ENCODE measurements at regions not wholly inside any gene's neighbourhood (a gene's known extent, or its start where the extent isn't known, plus 50 kb on each side); places are given as distances from the start of the nearest gene placed in this dataset.
A peak's percentile ranks its signal among the peaks of the same experiment; 100 is the strongest.

DNA sequence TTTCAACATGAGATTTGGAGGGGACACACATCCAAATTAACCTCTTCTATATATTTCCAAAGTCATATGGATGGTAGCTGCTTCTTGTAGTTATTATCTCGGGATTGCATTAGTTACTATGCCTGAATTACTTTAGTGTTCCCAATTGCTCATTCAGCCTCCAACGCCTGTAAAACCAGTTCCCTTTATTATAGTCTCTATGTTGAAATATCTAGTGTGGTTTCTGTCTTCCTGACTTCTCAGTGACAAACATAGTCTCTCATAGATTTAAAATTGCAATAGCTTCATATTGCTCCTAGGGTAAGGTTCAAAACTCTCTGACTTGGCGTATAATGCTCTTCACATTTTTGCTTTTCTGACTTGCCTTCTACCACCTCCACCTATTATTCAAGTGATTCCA is 366.4 kb downstream of the CASP12 start:
- Histone ChIP-seq H4K20me1 (ENCODE audit: insufficient read depth, low read length) (no peaks in the 10 kb centered on the region), H3K4me2 (ENCODE audit: low read length) (no peak overlapping the region), H3K27ac (ENCODE audit: low read length) (no peak overlapping the region), H3K4me3 (ENCODE audit: low read length) (no peak overlapping the region), H3K9me3 (ENCODE audit: insufficient read depth, low read length) (no peaks in the 10 kb centered on the region), H3K79me2 (ENCODE audit: low read length) (no peaks in the 10 kb centered on the region), H3K36me3 (replicated peaks; ENCODE audit: low read depth, low read length) (no peaks in the 10 kb centered on the region), H3K4me1 (ENCODE audit: low read length) (no peaks in the 10 kb centered on the region), H3K27me3 (ENCODE audit: low read depth, low read length) (no peaks in the 10 kb centered on the region), H3K9ac (ENCODE audit: low read length) (no peak overlapping the region), H2AFZ (ENCODE audit: low read depth, low read length) (no peak overlapping the region)
- TF ChIP-seq CTCF (IDR thresholded peaks at IDR 0.05; ENCODE audit: low read depth, low read length) (no peak), EZH2phosphoT487 (IDR thresholded peaks at IDR 0.05; ENCODE audit: low read depth) (no peak)

DNA sequence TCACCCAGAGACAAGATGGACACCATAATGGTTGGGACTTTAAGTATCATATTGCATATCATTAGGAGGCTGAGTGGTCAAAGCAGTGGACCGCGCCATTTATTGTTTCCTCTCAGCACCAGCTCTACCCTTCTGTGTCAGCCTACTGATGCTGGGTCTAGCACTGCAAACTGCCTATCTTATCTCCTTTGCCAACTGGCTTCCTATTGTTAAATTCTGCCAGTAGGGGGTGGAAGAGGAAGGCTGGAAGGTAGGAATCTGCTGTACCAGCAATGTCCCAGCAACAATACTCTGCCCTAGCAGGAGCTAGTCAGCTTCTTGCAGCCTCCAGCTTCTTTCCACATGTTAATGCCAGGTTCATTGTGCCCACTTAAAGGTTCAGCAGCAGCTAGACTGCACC is 367.1 kb upstream of the PDGFD start:
- Histone ChIP-seq H3K27ac (ENCODE audit: low read length) (no peak overlapping the region), H3K9ac (ENCODE audit: low read length) (no peak overlapping the region), H2AFZ (ENCODE audit: low read depth, low read length) (no peak overlapping the region), H3K36me3 (replicated peaks; ENCODE audit: low read depth, low read length) (no peaks in the 10 kb centered on the region), H3K4me3 (ENCODE audit: low read length) (no peak overlapping the region), H3K9me3 (ENCODE audit: insufficient read depth, low read length) (no peaks in the 10 kb centered on the region), H3K4me2 (ENCODE audit: low read length) (no peak overlapping the region), H3K79me2 (ENCODE audit: low read length) (no peaks in the 10 kb centered on the region), H3K4me1 (ENCODE audit: low read length) (no peaks in the 10 kb centered on the region), H3K27me3 (ENCODE audit: low read depth, low read length) (no peaks in the 10 kb centered on the region), H4K20me1 (ENCODE audit: insufficient read depth, low read length) (no peaks in the 10 kb centered on the region)
- TF ChIP-seq CTCF (IDR thresholded peaks at IDR 0.05; ENCODE audit: low read depth, low read length) = peak; percentile 12; the same call in 1 of the 2 replicates
- TF ChIP-seq EZH2phosphoT487 (IDR thresholded peaks at IDR 0.05; ENCODE audit: low read depth) = no peak

DNA sequence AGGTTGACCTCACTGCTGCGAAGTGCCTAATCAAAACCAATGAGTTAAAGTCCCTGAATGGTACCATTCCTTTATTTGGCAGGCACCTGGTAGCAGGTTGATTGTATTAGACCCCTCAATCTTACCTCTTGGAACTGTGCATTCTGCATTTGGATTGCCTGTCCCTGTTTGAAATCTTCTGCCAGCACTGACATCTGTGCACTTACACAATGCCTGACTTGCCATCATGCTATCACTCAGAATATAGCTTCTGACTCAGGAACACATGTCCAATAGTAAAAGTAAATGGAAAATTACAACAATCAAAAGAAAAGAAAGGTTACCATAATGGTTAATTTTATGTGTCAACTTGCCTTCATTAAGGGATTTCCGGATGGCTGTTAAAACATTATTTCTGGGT is 366.0 kb upstream of the PDGFD start:
- TF ChIP-seq EZH2phosphoT487 (IDR thresholded peaks at IDR 0.05; ENCODE audit: low read depth) (no peak), CTCF (IDR thresholded peaks at IDR 0.05; ENCODE audit: low read depth, low read length) (no peak)
- Histone ChIP-seq H3K9me3 (ENCODE audit: insufficient read depth, low read length) (no peaks in the 10 kb centered on the region), H3K4me3 (ENCODE audit: low read length) (no peak overlapping the region), H2AFZ (ENCODE audit: low read depth, low read length) (no peak overlapping the region), H4K20me1 (ENCODE audit: insufficient read depth, low read length) (no peaks in the 10 kb centered on the region), H3K4me2 (ENCODE audit: low read length) (no peak overlapping the region), H3K27me3 (ENCODE audit: low read depth, low read length) (no peaks in the 10 kb centered on the region), H3K36me3 (replicated peaks; ENCODE audit: low read depth, low read length) (no peaks in the 10 kb centered on the region), H3K79me2 (ENCODE audit: low read length) (no peaks in the 10 kb centered on the region), H3K27ac (ENCODE audit: low read length) (no peak overlapping the region), H3K9ac (ENCODE audit: low read length) (no peak overlapping the region), H3K4me1 (ENCODE audit: low read length) (no peaks in the 10 kb centered on the region)

GRCh38 chr11:104529213-104529612 is 365.3 kb upstream of the PDGFD start:
- Histone ChIP-seq H2AFZ (ENCODE audit: low read depth, low read length) (no peak overlapping the region), H3K4me2 (ENCODE audit: low read length) (no peak overlapping the region), H3K9me3 (ENCODE audit: insufficient read depth, low read length) (no peaks in the 10 kb centered on the region), H3K4me1 (ENCODE audit: low read length) (no peaks in the 10 kb centered on the region), H3K27me3 (ENCODE audit: low read depth, low read length) (no peaks in the 10 kb centered on the region), H3K9ac (ENCODE audit: low read length) (no peak overlapping the region), H3K4me3 (ENCODE audit: low read length) (no peak overlapping the region), H3K27ac (ENCODE audit: low read length) (no peak overlapping the region), H4K20me1 (ENCODE audit: insufficient read depth, low read length) (no peaks in the 10 kb centered on the region), H3K36me3 (replicated peaks; ENCODE audit: low read depth, low read length) (no peaks in the 10 kb centered on the region), H3K79me2 (ENCODE audit: low read length) (no peaks in the 10 kb centered on the region)
- TF ChIP-seq CTCF (IDR thresholded peaks at IDR 0.05; ENCODE audit: low read depth, low read length) (no peak), EZH2phosphoT487 (IDR thresholded peaks at IDR 0.05; ENCODE audit: low read depth) (no peak)

Data from OCI-LY3 (cell line).